Naive B cell (primary cell): ENCODE measurements at regions not wholly inside any gene's neighbourhood (a gene's known extent, or its start where the extent isn't known, plus 50 kb on each side); places are given as distances from the start of the nearest gene placed in this dataset.

Experiments used
- ATAC-seq, 2 donors: fragments of 150-1000 bp; cut with Tn5 transposase; 2 replicates each; pipeline ENCODE4 v1.10.0; 2021; ENCODE audit warnings: low read depth in 2 of 2, mild to moderate bottlenecking in 2 of 2, moderate library complexity in 2 of 2
- DNase-seq: peaks from one replicate; pipeline ENCODE4 v3.0.0; 2022
- H3K27ac Mint-ChIP-seq, 6 donors: one replicate each; pipeline ENCODE4 v1.8.0; 2020 to 2022; ENCODE audit warnings: mild to moderate bottlenecking in 6 of 6, mixed read lengths in 6 of 6, moderate library complexity in 5 of 6, inconsistent platforms in 2 of 6
- H3K27me3 Mint-ChIP-seq, 3 donors: one replicate each; pipeline ENCODE4 v1.8.0; 2021 to 2022; ENCODE audit warnings: mixed read lengths in 3 of 3, mild to moderate bottlenecking in 1 of 3
- H3K36me3 Mint-ChIP-seq, 2 donors: one replicate each; pipeline ENCODE4 v1.8.0; 2020 to 2022; ENCODE audit warnings: mixed read lengths in 2 of 2, inconsistent platforms in 1 of 2, mild to moderate bottlenecking in 1 of 2
- H3K4me1 Mint-ChIP-seq, 3 donors: one replicate each; pipeline ENCODE4 v1.8.0; 2020 to 2022; ENCODE audit warnings: mixed read lengths in 3 of 3, inconsistent platforms in 1 of 3, mild to moderate bottlenecking in 1 of 3, moderate library complexity in 1 of 3
- H3K4me3 Mint-ChIP-seq, 8 donors: one replicate each; pipeline ENCODE4 v1.8.0; 2020 to 2022; ENCODE audit warnings: mild to moderate bottlenecking in 8 of 8, mixed read lengths in 8 of 8, moderate library complexity in 8 of 8, inconsistent platforms in 2 of 8
- H3K9me3 Mint-ChIP-seq, 7 donors: one replicate each; pipeline ENCODE4 v1.8.0; 2020 to 2022; ENCODE audit warnings: mixed read lengths in 7 of 7, mild to moderate bottlenecking in 5 of 7, inconsistent platforms in 2 of 7, moderate library complexity in 1 of 7

DNA sequence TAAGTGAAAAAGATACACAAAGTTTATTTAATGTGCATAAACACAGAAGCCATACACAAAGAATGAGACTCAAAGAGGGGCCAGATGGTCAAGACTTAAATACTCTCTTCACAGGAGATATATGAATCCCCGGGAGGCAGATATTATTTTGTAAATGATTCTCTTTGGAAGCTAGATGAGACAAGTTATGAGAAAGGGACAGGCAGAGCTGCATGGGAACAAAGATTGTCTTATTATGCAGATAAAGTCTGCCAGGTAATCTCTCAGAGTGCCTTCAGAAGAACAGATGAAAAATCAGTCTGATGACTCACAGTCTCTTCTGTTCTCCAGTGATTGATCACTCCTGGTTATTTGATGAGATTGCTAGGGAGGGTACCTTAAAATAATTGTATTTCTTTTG lies 89.0 kb downstream of the NAF1 start:
- peaks cover 0 to 2% (median 0%) of the 10 kb centered on the region in 7 donors for H3K9me3 Mint-ChIP-seq
- H3K4me1 Mint-ChIP-seq: no peaks in the 10 kb centered on the region

GRCh38 chr4:163072222-163072621 lies 94.5 kb downstream of the NAF1 start:
- Mint-ChIP-seq H3K9me3 (peaks cover 0 to 3% (median 0%) of the 10 kb centered on the region in 7 donors), H3K27ac (no peak overlapping the region), H3K27me3 (peaks cover 0 to 6% (median 0%) of the 10 kb centered on the region in 3 donors), H3K4me3 (no peak overlapping the region), H3K36me3 (no peaks in the 10 kb centered on the region), H3K4me1 (no peaks in the 10 kb centered on the region)
- ATAC-seq: no peak
- DNase-seq: no peak

More for the DNA sequence above, 89.0 kb downstream of the NAF1 start:
- DNase-seq: no peak
- no peak for ATAC-seq
- peaks cover 0 to 10% (median 0%) of the 10 kb centered on the region in 3 donors for H3K27me3 Mint-ChIP-seq
- H3K36me3 Mint-ChIP-seq: no peaks in the 10 kb centered on the region
- no peak overlapping the region for H3K27ac Mint-ChIP-seq
- H3K4me3 Mint-ChIP-seq: no peak overlapping the region

DNA sequence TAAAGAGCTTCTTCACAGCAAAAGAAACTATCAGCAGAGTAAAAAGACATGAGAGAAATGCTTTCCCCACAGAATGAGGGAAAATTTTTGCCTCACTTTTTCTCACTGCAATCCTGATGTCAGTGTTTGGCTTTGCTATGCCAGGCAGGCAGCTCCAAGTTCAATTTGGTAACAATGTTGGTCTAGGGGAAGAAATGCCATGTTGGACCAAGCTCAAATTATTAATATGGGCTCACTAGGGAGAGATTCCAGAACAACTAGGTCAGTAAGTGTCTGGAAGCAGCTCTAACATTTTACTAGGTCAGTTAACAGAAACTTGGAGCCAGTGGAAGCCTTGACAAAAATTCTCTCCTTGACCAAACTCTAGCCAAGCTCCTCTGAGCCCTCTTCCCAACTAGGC lies 95.4 kb downstream of the NAF1 start:
- Mint-ChIP-seq H3K27ac (no peak overlapping the region), H3K36me3 (no peaks in the 10 kb centered on the region), H3K27me3 (peaks cover 0 to 4% (median 0%) of the 10 kb centered on the region in 3 donors), H3K9me3 (peaks cover 0 to 3% (median 0%) of the 10 kb centered on the region in 7 donors), H3K4me1 (no peaks in the 10 kb centered on the region), H3K4me3 (no peak overlapping the region)
- DNase-seq: no peak
- no peak for ATAC-seq

- no peak overlapping the region for H3K4me3 Mint-ChIP-seq
- ATAC-seq (no peak), DNase-seq (no peak)
- no peaks in the 10 kb centered on the region for H3K4me1 Mint-ChIP-seq
- H3K27me3 Mint-ChIP-seq: no peaks in the 10 kb centered on the region
- peak overlapping the region in 1 of 6 donors; percentile 22 for H3K27ac Mint-ChIP-seq
- H3K9me3 Mint-ChIP-seq: peaks cover 0 to 3% (median 0%) of the 10 kb centered on the region in 7 donors
- no peaks in the 10 kb centered on the region for H3K36me3 Mint-ChIP-seq
These were observed 96.7 kb downstream of the NAF1 start for GRCh38 chr4:163070023-163070422.

DNA sequence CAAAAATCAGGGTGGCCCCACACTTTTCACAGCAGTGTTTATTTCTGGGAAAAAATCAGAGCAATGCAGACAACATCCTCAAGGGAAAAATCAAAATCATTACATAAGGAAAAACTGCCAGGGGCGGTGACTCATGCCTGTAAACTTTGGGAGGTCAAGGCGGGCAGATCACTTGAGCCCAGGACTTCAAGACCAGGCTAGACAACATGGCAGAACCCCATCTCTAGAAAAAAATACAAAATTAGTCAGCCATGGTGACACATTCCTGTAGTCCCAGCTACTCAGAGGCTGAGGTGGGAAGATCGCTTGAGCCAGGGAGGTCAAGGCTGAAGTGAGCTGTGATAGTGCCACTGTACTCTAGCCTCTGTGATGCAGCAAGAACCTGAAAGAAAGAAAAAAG lies 102.8 kb downstream of the NAF1 start:
- ATAC-seq (no peak), DNase-seq (no peak)
- Mint-ChIP-seq H3K27ac (no peak overlapping the region), H3K36me3 (peaks cover 0 to 5% of the 10 kb centered on the region in 2 donors), H3K4me3 (no peak overlapping the region), H3K4me1 (no peaks in the 10 kb centered on the region), H3K9me3 (peaks cover 0 to 9% (median 0%) of the 10 kb centered on the region in 7 donors), H3K27me3 (peaks cover 0 to 10% (median 0%) of the 10 kb centered on the region in 3 donors)

GRCh38 chr4:163048447-163048846 lies 118.2 kb downstream of the NAF1 start:
- Mint-ChIP-seq H3K4me3 (no peak overlapping the region), H3K27ac (no peak overlapping the region), H3K27me3 (peaks cover 5 to 19% (median 17%) of the 10 kb centered on the region in 3 donors), H3K4me1 (no peaks in the 10 kb centered on the region), H3K9me3 (no peaks in the 10 kb centered on the region), H3K36me3 (no peaks in the 10 kb centered on the region)
- DNase-seq: no peak
- ATAC-seq: peak in 1 of 2 donors; percentile 28

GRCh38 chr4:163042306-163042705 lies 124.4 kb downstream of the NAF1 start:
- Mint-ChIP-seq H3K36me3 (peaks cover 0 to 8% of the 10 kb centered on the region in 2 donors), H3K4me1 (no peaks in the 10 kb centered on the region), H3K9me3 (peaks cover 5 to 15% (median 6%) of the 10 kb centered on the region in 7 donors), H3K27me3 (peaks cover 9 to 24% (median 17%) of the 10 kb centered on the region in 3 donors), H3K27ac (no peak overlapping the region), H3K4me3 (no peak overlapping the region)
- ATAC-seq: no peak
- DNase-seq: no peak

GRCh38 chr4:163017135-163017534 lies 149.6 kb downstream of the NAF1 start:
- no peaks in the 10 kb centered on the region for H3K4me1 Mint-ChIP-seq
- H3K4me3 Mint-ChIP-seq: no peak overlapping the region
- peaks cover 0 to 2% of the 10 kb centered on the region in 2 donors for H3K36me3 Mint-ChIP-seq
- H3K9me3 Mint-ChIP-seq: peaks cover 0 to 7% (median 3%) of the 10 kb centered on the region in 7 donors
- ATAC-seq (no peak), DNase-seq (no peak)
- H3K27me3 Mint-ChIP-seq: peaks cover 0 to 4% (median 0%) of the 10 kb centered on the region in 3 donors
- H3K27ac Mint-ChIP-seq: no peak overlapping the region

DNA sequence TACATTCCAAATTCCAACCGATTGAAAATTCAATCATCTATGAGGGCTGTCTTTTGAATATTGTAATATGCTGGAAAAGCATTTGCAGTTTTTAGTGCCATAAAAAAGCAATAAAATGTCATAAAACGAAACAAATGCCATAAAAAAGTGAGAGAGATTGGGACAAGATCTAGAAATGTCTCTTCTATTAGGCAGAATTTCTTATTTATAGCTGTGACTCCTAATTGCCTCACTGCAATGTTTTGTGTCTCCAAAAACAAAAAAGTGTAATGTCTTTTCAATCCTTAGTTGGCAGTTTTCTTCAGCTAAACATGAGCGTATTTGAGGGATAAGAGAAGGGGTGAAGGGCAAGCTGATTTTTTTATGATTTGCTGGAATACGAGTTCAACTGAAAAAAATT lies 153.9 kb downstream of the NAF1 start:
- Mint-ChIP-seq H3K27me3 (peaks cover 0 to 5% (median 0%) of the 10 kb centered on the region in 3 donors), H3K4me1 (no peaks in the 10 kb centered on the region), H3K9me3 (peaks cover 3 to 17% (median 11%) of the 10 kb centered on the region in 7 donors), H3K36me3 (peaks cover 0 to 9% of the 10 kb centered on the region in 2 donors), H3K4me3 (no peak overlapping the region), H3K27ac (no peak overlapping the region)
- DNase-seq: no peak
- ATAC-seq: no peak

DNA sequence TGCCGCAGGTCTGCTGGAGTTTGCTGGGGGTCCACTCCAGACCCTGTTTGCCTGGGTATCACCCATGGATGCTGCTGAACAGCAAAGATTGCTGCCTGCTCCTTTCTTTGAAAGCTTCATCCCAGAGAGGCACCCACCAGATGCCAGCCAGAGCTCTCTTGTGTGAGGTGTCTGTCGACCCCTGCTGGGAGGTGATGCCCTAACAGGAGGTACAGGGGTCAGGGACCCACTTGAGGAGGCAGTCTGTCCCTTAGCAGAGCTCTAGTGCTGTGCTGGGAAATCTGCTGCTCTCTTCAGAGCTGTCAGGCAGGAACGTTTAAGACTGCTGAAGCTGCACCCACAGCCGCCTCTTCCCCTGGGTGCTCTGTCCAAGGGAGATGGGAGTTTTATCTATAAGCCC lies 162.7 kb downstream of the NAF1 start:
- no peak for ATAC-seq
- Mint-ChIP-seq H3K4me1 (no peaks in the 10 kb centered on the region), H3K36me3 (no peaks in the 10 kb centered on the region), H3K4me3 (no peak overlapping the region), H3K9me3 (peaks cover 3 to 19% (median 16%) of the 10 kb centered on the region in 7 donors), H3K27ac (no peak overlapping the region), H3K27me3 (peaks cover 0 to 8% (median 6%) of the 10 kb centered on the region in 3 donors)
- no peak for DNase-seq

- peaks cover 0 to 10% (median 0%) of the 10 kb centered on the region in 3 donors for H3K27me3 Mint-ChIP-seq
- ATAC-seq (no peak), DNase-seq (no peak)
- H3K9me3 Mint-ChIP-seq: peaks cover 0 to 8% (median 0%) of the 10 kb centered on the region in 7 donors
- H3K27ac Mint-ChIP-seq: no peak overlapping the region
- no peak overlapping the region for H3K4me3 Mint-ChIP-seq
- no peaks in the 10 kb centered on the region for H3K36me3 Mint-ChIP-seq
- no peaks in the 10 kb centered on the region for H3K4me1 Mint-ChIP-seq
These were observed 178.2 kb downstream of the NAF1 start for GRCh38 chr4:162988530-162988929.

- no peaks in the 10 kb centered on the region for H3K36me3 Mint-ChIP-seq
These were observed 181.6 kb downstream of the NAF1 start for GRCh38 chr4:162985131-162985530.

DNA sequence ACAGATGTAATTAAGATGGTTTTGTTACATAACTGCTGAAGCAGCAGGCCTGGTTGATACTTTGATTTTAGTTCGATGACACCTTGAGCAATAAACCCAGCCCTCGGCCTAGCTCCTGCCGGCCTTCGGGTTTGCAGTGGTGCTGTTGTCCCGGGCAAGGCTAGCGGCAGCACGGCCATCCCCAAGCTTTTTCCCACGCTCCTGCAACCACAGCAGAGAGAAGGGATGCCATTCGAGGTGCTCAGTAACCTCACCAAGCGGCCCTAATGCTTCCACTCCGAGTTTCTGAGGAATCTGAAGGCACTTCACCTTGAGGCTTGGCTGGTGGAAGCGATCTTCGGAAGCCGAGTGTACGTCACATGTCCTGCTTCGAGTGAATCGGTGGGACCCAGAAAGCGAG lies 182.1 kb downstream of the NAF1 start:
- ATAC-seq: no peak
- H3K27ac Mint-ChIP-seq: no peak overlapping the region
- no peaks in the 10 kb centered on the region for H3K36me3 Mint-ChIP-seq

More at GRCh38 chr4:162985131-162985530, 181.6 kb downstream of the NAF1 start:
- DNase-seq (no peak), ATAC-seq (no peak)
- Mint-ChIP-seq H3K9me3 (peaks cover 0 to 17% (median 5%) of the 10 kb centered on the region in 7 donors), H3K4me1 (no peaks in the 10 kb centered on the region), H3K27ac (peak overlapping the region in 1 of 6 donors; percentile 36), H3K27me3 (peaks cover 0 to 10% (median 0%) of the 10 kb centered on the region in 3 donors), H3K4me3 (no peak overlapping the region)

GRCh38 chr4:162981823-162982222 lies 184.9 kb downstream of the NAF1 start:
- peaks cover 0 to 10% (median 0%) of the 10 kb centered on the region in 3 donors for H3K27me3 Mint-ChIP-seq
- no peak overlapping the region for H3K27ac Mint-ChIP-seq
- no peak for DNase-seq
- H3K4me3 Mint-ChIP-seq: no peak overlapping the region
- H3K4me1 Mint-ChIP-seq: no peaks in the 10 kb centered on the region
- peaks cover 0 to 17% (median 5%) of the 10 kb centered on the region in 7 donors for H3K9me3 Mint-ChIP-seq
- ATAC-seq: no peak
- H3K36me3 Mint-ChIP-seq: no peaks in the 10 kb centered on the region

More for the DNA sequence above, 182.1 kb downstream of the NAF1 start:
- Mint-ChIP-seq H3K9me3 (peaks cover 0 to 17% (median 5%) of the 10 kb centered on the region in 7 donors), H3K4me3 (no peak overlapping the region), H3K27me3 (peaks cover 0 to 10% (median 0%) of the 10 kb centered on the region in 3 donors), H3K4me1 (no peaks in the 10 kb centered on the region)
- DNase-seq: no peak
